Nephron progenitor cell (in vitro differentiated cells): ENCODE measurements at regions not wholly inside any gene's neighbourhood (a gene's known extent, or its start where the extent isn't known, plus 50 kb on each side); places are given as distances from the start of the nearest gene placed in this dataset.

Experiments
- DNase-seq: peaks from one replicate; pipeline ENCODE4 v3.0.0; 2021
- H3K27ac Mint-ChIP-seq: 2 replicates; pipeline ENCODE4 v1.8.0; 2021; ENCODE audit warnings: mild to moderate bottlenecking, moderate library complexity, mixed read lengths
- H3K27me3 Mint-ChIP-seq: 2 replicates; pipeline ENCODE4 v1.8.0; 2021; ENCODE audit warnings: mild to moderate bottlenecking, low read depth, mixed read lengths; ENCODE audit not compliant: poor library complexity
- H3K36me3 Mint-ChIP-seq: 2 replicates; pipeline ENCODE4 v1.8.0; 2021; ENCODE audit warnings: low read depth, mixed read lengths
- H3K4me1 Mint-ChIP-seq: 2 replicates; pipeline ENCODE4 v1.8.0; 2021; ENCODE audit warnings: mixed read lengths
- H3K4me3 Mint-ChIP-seq: 2 replicates; pipeline ENCODE4 v1.8.0; 2021; ENCODE audit warnings: mild to moderate bottlenecking, moderate library complexity, mixed read lengths
- H3K9me3 Mint-ChIP-seq: 2 replicates; pipeline ENCODE4 v1.8.0; 2021; ENCODE audit warnings: mild to moderate bottlenecking, moderate library complexity, mixed read lengths
- TF ChIP-seq, protein P1 (sequence below): fragments of 200-600 bp; sonication (generic); IDR thresholded peaks from 2 replicates; pipeline ENCODE4 v1.5.0; 2021; ENCODE audit warnings: antibody characterized with exemption

DNA sequence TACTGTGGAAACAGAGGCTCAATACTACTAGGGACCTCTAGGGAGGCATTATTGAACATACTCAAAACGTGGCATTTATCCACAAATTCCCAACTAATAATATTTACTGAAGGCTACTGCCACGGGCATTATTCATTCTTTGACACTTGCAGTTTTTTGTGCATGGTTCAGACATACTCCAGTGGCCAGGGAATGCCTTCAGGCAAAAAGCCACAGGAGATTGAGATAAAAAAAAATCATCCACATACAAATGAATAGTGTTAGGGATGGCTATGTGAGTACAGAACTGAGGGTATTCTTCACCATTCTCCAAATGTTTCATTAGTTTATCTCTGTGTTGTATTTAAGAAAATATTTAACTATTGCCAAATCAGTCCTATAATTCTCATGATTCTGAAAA is 974.9 kb upstream of the PIK3C3 start:
- no peak for DNase-seq
- peaks cover 8% of the 10 kb centered on the region for H3K9me3 Mint-ChIP-seq
- no peaks in the 10 kb centered on the region for H3K27me3 Mint-ChIP-seq
- H3K36me3 Mint-ChIP-seq = peaks cover 2% of the 10 kb centered on the region
- TF ChIP-seq, protein P1, sequence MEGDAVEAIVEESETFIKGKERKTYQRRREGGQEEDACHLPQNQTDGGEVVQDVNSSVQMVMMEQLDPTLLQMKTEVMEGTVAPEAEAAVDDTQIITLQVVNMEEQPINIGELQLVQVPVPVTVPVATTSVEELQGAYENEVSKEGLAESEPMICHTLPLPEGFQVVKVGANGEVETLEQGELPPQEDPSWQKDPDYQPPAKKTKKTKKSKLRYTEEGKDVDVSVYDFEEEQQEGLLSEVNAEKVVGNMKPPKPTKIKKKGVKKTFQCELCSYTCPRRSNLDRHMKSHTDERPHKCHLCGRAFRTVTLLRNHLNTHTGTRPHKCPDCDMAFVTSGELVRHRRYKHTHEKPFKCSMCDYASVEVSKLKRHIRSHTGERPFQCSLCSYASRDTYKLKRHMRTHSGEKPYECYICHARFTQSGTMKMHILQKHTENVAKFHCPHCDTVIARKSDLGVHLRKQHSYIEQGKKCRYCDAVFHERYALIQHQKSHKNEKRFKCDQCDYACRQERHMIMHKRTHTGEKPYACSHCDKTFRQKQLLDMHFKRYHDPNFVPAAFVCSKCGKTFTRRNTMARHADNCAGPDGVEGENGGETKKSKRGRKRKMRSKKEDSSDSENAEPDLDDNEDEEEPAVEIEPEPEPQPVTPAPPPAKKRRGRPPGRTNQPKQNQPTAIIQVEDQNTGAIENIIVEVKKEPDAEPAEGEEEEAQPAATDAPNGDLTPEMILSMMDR = no peak
- no peak overlapping the region for H3K27ac Mint-ChIP-seq
- H3K4me1 Mint-ChIP-seq = peaks cover 4% of the 10 kb centered on the region
- H3K4me3 Mint-ChIP-seq = no peak overlapping the region

DNA sequence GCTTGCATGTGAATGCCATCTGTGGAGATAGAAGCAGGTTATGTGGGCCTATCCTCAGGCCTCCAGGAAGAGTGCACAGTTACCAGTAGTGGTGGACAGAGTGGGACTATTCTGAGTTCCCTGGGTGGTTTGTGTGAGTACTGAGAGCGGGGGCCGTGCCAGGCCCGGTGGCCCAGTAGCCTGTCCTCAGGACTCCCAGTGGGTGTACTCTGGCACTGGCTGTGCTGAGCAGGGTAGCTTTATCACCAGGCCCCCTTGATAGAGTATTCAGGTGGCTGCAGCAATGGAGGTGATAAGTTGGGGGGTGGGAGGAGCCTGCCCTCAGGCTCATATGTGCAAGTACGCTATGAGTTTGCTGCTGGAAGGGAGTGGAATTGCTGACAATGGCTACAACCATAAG is 979.0 kb upstream of the PIK3C3 start:
- Mint-ChIP-seq H3K9me3 (peaks cover 37% of the 10 kb centered on the region), H3K27ac (no peak overlapping the region), H3K4me1 (peaks cover 9% of the 10 kb centered on the region), H3K4me3 (no peak overlapping the region), H3K36me3 (peaks cover 27% of the 10 kb centered on the region), H3K27me3 (no peaks in the 10 kb centered on the region)
- no peak for DNase-seq
- TF ChIP-seq, protein P1 = no peak

DNA sequence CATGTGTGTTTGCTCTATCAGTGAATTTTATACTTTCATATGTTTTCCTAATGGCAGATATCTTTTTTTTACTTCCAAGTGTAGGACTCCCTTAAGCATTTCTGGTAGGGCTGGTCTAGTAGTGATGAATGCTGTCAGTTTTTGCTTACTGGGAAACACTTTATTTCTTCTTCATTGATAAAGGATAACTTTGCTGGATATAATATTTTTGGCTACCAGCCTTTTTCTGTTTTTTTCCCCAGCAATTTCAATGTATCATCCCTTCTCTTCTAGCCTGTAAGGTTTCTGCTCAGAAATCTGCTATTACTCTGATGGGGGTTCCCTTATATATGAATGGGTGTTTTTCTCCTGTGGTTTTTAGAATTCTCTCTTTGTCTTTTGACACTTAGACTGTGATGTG is 980.6 kb upstream of the PIK3C3 start:
- H3K36me3 Mint-ChIP-seq = peaks cover 27% of the 10 kb centered on the region
- peaks cover 15% of the 10 kb centered on the region for H3K4me1 Mint-ChIP-seq
- TF ChIP-seq, protein P1 = no peak
- no peak for DNase-seq
- no peak overlapping the region for H3K4me3 Mint-ChIP-seq
- H3K27me3 Mint-ChIP-seq = no peaks in the 10 kb centered on the region
- H3K9me3 Mint-ChIP-seq = peaks cover 37% of the 10 kb centered on the region
- H3K27ac Mint-ChIP-seq = no peak overlapping the region

DNA sequence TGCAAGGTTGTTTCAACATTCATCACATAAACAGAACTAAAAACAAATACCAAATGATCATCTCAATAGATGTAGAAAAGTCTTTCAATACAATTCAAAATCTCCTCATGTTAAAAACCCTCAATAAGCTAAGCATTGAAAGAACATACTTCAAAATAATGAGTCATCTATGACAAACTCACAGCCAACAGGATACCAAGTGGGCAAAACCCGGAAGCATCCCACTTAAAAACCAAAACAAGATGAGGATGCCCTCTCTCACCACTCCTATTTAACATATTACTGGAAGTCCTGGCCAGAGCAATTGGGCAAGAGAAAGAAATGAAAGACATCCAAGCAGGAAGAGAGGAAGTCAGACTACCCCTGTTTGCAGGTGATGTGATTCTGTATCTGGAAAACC is 992.2 kb upstream of the PIK3C3 start:
- Mint-ChIP-seq H3K9me3 (peaks cover 21% of the 10 kb centered on the region), H3K27me3 (no peaks in the 10 kb centered on the region), H3K27ac (no peak overlapping the region), H3K4me1 (no peaks in the 10 kb centered on the region), H3K36me3 (peaks cover 20% of the 10 kb centered on the region), H3K4me3 (no peak overlapping the region)
- no peak for DNase-seq
- TF ChIP-seq, protein P1 = no peak

DNA sequence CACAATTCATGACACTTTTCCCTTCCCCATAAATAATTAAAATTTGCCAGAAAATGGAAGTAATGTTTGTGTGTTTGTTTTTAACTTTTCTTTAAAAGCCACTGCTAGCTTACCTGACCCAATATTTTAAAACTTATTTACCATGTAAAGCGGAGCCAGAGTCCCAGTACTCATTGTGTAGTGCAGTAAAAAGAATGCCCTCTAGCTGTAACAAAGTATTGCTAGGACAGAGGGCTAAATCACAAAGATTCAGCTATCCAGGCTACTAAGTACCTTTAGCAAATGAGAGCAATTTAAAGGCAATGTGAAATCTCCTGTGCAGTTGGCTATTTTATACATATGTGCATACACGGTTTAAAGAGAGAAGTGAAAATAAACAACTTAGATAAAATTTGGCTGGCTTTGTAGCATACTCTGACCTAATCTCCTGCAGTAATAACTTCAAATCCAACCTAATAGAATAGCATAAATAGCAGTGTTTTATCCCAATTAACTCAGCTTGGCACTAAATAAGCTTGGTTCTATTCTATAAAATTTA is 997.4 kb upstream of the PIK3C3 start:
- DNase-seq = no peak
- no peak overlapping the region for H3K4me3 Mint-ChIP-seq
- H3K27ac Mint-ChIP-seq = no peak overlapping the region
- H3K27me3 Mint-ChIP-seq = no peaks in the 10 kb centered on the region
- H3K4me1 Mint-ChIP-seq = peaks cover 20% of the 10 kb centered on the region
- TF ChIP-seq, protein P1 = no peak
- peaks cover 17% of the 10 kb centered on the region for H3K36me3 Mint-ChIP-seq
- peaks cover 25% of the 10 kb centered on the region for H3K9me3 Mint-ChIP-seq

DNA sequence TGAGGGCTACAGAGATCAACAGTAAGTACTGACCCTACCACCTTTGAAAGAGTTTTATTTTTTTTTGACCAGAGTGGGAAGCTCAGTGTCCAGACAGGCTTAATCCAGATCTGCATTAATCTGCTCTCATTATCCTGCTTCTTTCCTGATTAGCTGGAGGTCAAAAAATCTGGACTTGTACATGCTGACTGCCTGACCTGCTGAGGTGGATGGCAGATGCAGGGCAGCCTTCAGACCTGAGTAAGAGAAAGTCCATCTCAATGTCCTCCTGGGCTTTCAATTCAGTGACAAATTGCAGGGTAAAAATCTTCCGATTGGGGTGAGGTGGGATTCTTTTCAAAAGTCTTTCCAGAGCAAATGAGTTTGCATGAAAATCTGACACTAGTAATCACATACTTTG is 998.8 kb upstream of the PIK3C3 start:
- Mint-ChIP-seq H3K4me3 (no peak overlapping the region), H3K27ac (peak overlapping the region; percentile 66), H3K9me3 (peaks cover 27% of the 10 kb centered on the region), H3K27me3 (no peaks in the 10 kb centered on the region), H3K36me3 (peaks cover 23% of the 10 kb centered on the region), H3K4me1 (peaks cover 21% of the 10 kb centered on the region)
- TF ChIP-seq, protein P1 = no peak
- DNase-seq = no peak
